ENCODE measurements at regions not wholly inside any gene's neighbourhood (a gene's known extent, or its start where the extent isn't known, plus 50 kb on each side); places are given as distances from the start of the nearest gene placed in this dataset.

GRCh38 chr3:135897715-135898114, 67.8 kb upstream of the PPP2R3A start:
- H3K79me1 ChIP-seq (ENCODE audit: low read depth in 1 of 2, low read length in 2 of 2): no peaks in the 10 kb centered on the region
- H3K4me3 ChIP-seq (ENCODE audit: insufficient read depth, low read depth, low read length): no peak overlapping the region
- no peak overlapping the region for H3K9ac ChIP-seq (ENCODE audit: low read depth, low read length)
- H2AK5ac ChIP-seq (ENCODE audit: low read depth, low read length): peak overlapping the region; percentile 75
- H3K4me1 ChIP-seq (ENCODE audit: control insufficient read depth, insufficient read depth, low read length): peaks cover 8% of the 10 kb centered on the region
- no peak for ATAC-seq (ENCODE audit: low read depth)
- in situ Hi-C loops (cut with MboI; ENCODE audit: low sequenced_read_pairs): loop anchor here (10.0 kb wide), 1 partner anchor 1293 kb away; no protein-coding TSS in a partner anchor
- peaks cover 5% of the 10 kb centered on the region; the same call in 1 of the 2 replicates for H3K9me1 ChIP-seq (ENCODE audit: insufficient read depth, low read length)
- no peaks in the 10 kb centered on the region for H4K20me1 ChIP-seq (ENCODE audit: insufficient read depth, low read length)
- H2AK9ac ChIP-seq (replicated peaks; ENCODE audit: low read depth, low read length, poor library complexity): peak overlapping the region; percentile 22
- H2AFZ ChIP-seq (replicated peaks; ENCODE audit: low read length, poor library complexity): peak overlapping the region; percentile 74
- no peak for TF ChIP-seq CTCF (conservative IDR thresholded peaks at IDR 0.05; ENCODE audit: low read depth, low read length)
- TF ChIP-seq CHD1 (IDR thresholded peaks at IDR 0.05; ENCODE audit: low read depth, low read length): no peak
- no peak for TF ChIP-seq MAFK (IDR thresholded peaks at IDR 0.05; ENCODE audit: low read depth, low read length)
- H4K5ac ChIP-seq (ENCODE audit: low read depth, low read length): no peak overlapping the region
- BruUV-seq (replicated peaks): no TSS peak
- ChIA-PET POLR2A (ENCODE audit: unreplicated experiment) (no interaction called here), CTCF (interaction anchor here (0.6 to 1.1 kb wide), 2 partner anchors 19 to 1119 kb away, joined by 3 read pairs; no protein-coding TSS in a partner anchor)
- intact Hi-C loops (cut with micrococcal nuclease): no loop called here
- H3K27ac ChIP-seq (ENCODE audit: insufficient read depth, low read length): no peak overlapping the region
- peak overlapping the region; percentile 91 for H2BK120ac ChIP-seq (ENCODE audit: low read depth, low read length)
- H4K8ac ChIP-seq (ENCODE audit: low read depth in 2 of 2, low read length in 2 of 2): peak overlapping the region; percentile 66; a peak in 2 of 4 replicates
- H2BK5ac ChIP-seq (ENCODE audit: low read depth, low read length, poor library complexity, severe bottlenecking): no peak overlapping the region
- no peak overlapping the region for H3K4me2 ChIP-seq (ENCODE audit: low read depth, low read length)
- H2BK15ac ChIP-seq (ENCODE audit: low read depth, low read length): peak overlapping the region; percentile 50; the same call in 2 of the 3 replicates
- H3K27me3 ChIP-seq (ENCODE audit: control insufficient read depth, insufficient read depth, low read length): no peaks in the 10 kb centered on the region
- H3K56ac ChIP-seq (ENCODE audit: extremely low read depth, insufficient read depth, low read length): no peak overlapping the region
- DNase-seq: no peak
- H2BK20ac ChIP-seq (ENCODE audit: low read depth, low read length): peak overlapping the region; percentile 90
- 0 out of 2 replicates have a peak overlapping the region, but pooled peaks have one; percentile 37 for H4K91ac ChIP-seq (ENCODE audit: insufficient read depth, low read depth, low read length)
- H3K9me3 ChIP-seq (ENCODE audit: control insufficient read depth, insufficient read depth, low read length): no peaks in the 10 kb centered on the region
- H3K18ac ChIP-seq (ENCODE audit: low read depth, low read length): peak overlapping the region; percentile 9; the same call in 1 of the 2 replicates
- WGBS, 2 experiments (ENCODE audit: extremely low coverage in 2 of 2, insufficient read length in 1 of 2): no CpG with 5 or more reads among the region's 1 CpG
- peak overlapping the region; percentile 92 for H3K4ac ChIP-seq (ENCODE audit: low read depth, low read length)
- dilution Hi-C loops (cut with HindIII; ENCODE audit: low sequenced_read_pairs, unreplicated experiment): no loop called here
- H3K36me3 ChIP-seq (ENCODE audit: control insufficient read depth, insufficient read depth, low read length): no peaks in the 10 kb centered on the region
- H3K14ac ChIP-seq (replicated peaks; ENCODE audit: low read depth, low read length): peak overlapping the region; percentile 92
- no peak overlapping the region for H3K23ac ChIP-seq (ENCODE audit: low read depth, low read length)
